ENCODE measurements at regions not wholly inside any gene's neighbourhood (a gene's known extent, or its start where the extent isn't known, plus 50 kb on each side); places are given as distances from the start of the nearest gene placed in this dataset.

GRCh38 chr14:87725318-87725717 lies 267.7 kb downstream of the GALC start:
- 80 to 89% methylated on average over 4 of the region's 4 CpGs for WGBS, 2 donors
- TF ChIP-seq POLR2A (IDR thresholded peaks at IDR 0.05), result no peak
- TF ChIP-seq, protein P1, sequence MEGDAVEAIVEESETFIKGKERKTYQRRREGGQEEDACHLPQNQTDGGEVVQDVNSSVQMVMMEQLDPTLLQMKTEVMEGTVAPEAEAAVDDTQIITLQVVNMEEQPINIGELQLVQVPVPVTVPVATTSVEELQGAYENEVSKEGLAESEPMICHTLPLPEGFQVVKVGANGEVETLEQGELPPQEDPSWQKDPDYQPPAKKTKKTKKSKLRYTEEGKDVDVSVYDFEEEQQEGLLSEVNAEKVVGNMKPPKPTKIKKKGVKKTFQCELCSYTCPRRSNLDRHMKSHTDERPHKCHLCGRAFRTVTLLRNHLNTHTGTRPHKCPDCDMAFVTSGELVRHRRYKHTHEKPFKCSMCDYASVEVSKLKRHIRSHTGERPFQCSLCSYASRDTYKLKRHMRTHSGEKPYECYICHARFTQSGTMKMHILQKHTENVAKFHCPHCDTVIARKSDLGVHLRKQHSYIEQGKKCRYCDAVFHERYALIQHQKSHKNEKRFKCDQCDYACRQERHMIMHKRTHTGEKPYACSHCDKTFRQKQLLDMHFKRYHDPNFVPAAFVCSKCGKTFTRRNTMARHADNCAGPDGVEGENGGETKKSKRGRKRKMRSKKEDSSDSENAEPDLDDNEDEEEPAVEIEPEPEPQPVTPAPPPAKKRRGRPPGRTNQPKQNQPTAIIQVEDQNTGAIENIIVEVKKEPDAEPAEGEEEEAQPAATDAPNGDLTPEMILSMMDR (IDR thresholded peaks at IDR 0.05), result no peak
- DNase-seq (ENCODE audit: low spot score in 2 of 2), result no peak
- no peak overlapping the region for H3K4me3 ChIP-seq (ENCODE audit: low read depth, poor library complexity, severe bottlenecking)
- intact Hi-C loops (cut with DNase I; ENCODE audit: low total_unique reads), result no loop called here

DNA sequence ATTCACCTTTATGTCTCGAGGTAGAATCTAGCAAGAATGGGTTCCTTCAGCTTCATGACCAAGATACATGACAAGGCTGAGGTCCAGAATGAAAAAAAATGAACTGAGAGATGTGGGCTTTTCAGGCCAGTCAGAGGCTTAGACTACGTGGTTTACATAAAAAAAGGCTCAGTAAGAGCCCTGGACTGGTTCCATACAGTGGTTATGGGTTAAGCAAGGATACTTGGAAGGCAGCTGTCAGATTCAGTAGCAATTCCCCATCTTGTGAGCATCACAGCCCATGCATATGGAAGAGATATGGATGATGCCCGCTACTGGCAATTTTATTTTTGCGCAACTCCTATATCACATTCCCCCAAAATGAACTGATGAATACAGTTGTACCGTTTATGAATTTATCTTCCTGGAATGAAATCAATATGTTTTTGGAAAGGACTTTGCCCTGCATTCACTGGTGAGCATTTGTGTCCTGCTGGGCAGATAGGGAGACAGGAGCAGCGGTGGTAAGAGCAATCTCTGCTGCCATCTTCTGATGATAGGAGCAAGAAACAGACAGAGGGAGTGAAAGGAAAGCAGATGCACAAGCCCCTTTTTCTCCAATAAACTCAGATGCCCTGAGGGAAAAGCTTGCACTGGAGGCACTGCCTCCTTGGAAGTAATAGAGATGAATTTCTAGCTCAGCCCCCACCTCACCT lies 280.4 kb downstream of the GALC start:
- no peak overlapping the region for H3K4me3 ChIP-seq (ENCODE audit: low read depth, poor library complexity, severe bottlenecking)
- intact Hi-C loops (cut with DNase I; ENCODE audit: low total_unique reads), result no loop called here
- WGBS, 2 donors, result 61 to 62% methylated on average over 6 of the region's 6 CpGs
- no peak for TF ChIP-seq POLR2A (IDR thresholded peaks at IDR 0.05)
- TF ChIP-seq, protein P1 (IDR thresholded peaks at IDR 0.05), result no peak
- no peak for DNase-seq (ENCODE audit: low spot score in 2 of 2)

DNA sequence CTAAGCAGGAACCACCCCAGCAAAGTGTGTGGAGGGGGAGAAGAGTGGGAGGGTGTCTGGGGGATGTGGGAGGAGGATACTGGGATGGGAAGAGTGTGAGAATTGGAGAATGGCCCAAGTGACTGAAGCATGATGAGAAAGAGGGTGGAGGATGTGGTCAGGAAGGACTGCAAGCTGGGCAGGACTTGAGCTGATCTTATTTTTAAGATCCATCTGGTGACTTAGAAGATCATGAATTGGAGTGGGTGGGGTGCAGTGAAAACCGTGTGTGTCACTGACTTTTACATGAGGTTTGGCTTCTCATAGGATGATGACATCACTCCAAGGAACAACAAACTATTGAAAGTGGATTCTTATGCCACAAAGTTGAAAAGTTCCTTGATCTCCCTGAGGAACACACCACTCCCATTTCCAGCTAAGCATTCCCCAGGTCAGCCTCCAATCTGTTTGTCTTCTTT lies 287.5 kb downstream of the GALC start:
- intact Hi-C loops (cut with DNase I; ENCODE audit: low total_unique reads), result no loop called here
- no peak overlapping the region for H3K4me3 ChIP-seq (ENCODE audit: low read depth, poor library complexity, severe bottlenecking)
- no peak for DNase-seq (ENCODE audit: low spot score in 2 of 2)
- 13 to 16% methylated on average over 1 of the region's 1 CpG for WGBS, 2 donors
- TF ChIP-seq, protein P1 (IDR thresholded peaks at IDR 0.05), result no peak
- no peak for TF ChIP-seq POLR2A (IDR thresholded peaks at IDR 0.05)

DNA sequence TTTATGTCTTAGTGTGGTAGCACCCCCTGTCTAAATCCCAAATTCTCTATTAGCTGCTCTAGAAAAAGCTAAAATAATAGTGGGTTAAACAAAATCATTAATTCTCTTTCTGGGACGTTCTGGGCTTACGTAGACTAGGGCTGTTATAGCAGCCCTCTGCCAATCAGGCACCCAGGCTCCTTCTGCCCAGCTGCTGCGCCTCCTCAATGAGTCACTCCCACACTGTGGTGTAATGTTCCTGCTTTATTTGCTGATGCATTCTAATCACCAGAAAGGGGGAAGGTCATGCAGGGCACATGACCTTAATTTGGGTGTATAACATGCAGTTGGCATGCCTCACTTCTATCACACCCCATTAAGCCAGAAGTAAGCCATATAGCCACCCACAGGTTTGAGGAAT lies 294.5 kb downstream of the GALC start:
- 70 to 74% methylated on average over 3 of the region's 3 CpGs for WGBS, 2 donors
- intact Hi-C loops (cut with DNase I; ENCODE audit: low total_unique reads), result no loop called here
- no peak for DNase-seq (ENCODE audit: low spot score in 2 of 2)

DNA sequence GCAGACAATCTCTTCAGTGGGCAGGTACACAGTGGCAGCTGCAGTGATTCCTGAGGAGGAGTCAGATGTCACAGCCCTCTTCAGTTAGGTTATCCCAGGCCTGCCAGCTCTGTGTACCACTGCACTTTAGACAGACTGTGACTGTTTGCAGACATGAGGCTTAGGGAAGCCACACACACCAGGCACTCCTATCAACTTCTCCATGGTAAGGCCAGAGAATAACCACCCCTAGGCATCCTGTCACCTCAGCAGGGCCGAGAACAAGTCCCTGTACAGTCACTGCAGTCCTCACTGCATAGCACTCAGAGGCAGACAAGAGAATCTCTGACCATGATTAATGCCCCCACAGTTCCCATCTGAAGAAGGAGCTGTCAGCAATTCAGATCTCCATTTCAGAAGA lies 296.5 kb downstream of the GALC start:
- TF ChIP-seq POLR2A (IDR thresholded peaks at IDR 0.05), result no peak
- TF ChIP-seq, protein P1 (IDR thresholded peaks at IDR 0.05), result no peak
- no peak for DNase-seq (ENCODE audit: low spot score in 2 of 2)
- intact Hi-C loops (cut with DNase I; ENCODE audit: low total_unique reads), result no loop called here
- 75 to 79% methylated on average over 1 of the region's 1 CpG for WGBS, 2 donors
- H3K4me3 ChIP-seq (ENCODE audit: low read depth, poor library complexity, severe bottlenecking), result no peak overlapping the region

More for the DNA sequence above, 294.5 kb downstream of the GALC start:
- no peak for TF ChIP-seq POLR2A (IDR thresholded peaks at IDR 0.05)
- TF ChIP-seq, protein P1 (IDR thresholded peaks at IDR 0.05), result no peak
- H3K4me3 ChIP-seq (ENCODE audit: low read depth, poor library complexity, severe bottlenecking), result no peak overlapping the region
